Transverse colon (tissue), 4 donors: ENCODE measurements at regions not wholly inside any gene's neighbourhood (a gene's known extent, or its start where the extent isn't known, plus 50 kb on each side); places are given as distances from the start of the nearest gene placed in this dataset.

Source experiments
- CTCF ChIP-seq, 5 experiments: fragments of 200-600 bp in 3 of 5; fragments of 450-650 bp in 2 of 5; sonication (generic) in 3 of 5; IDR thresholded peaks; 1 replicate in 2 of 5; 2 replicates in 3 of 5; pipeline ENCODE4 v1.5.1; 2016 to 2017; ENCODE audit warnings: antibody characterized with exemption in 5 of 5, inconsistent platforms in 3 of 5, mild to moderate bottlenecking in 2 of 5, moderate library complexity in 1 of 5
- EP300 ChIP-seq: sonication (generic); formaldehyde crosslinking; IDR thresholded peaks from one replicate; pipeline ENCODE4 v1.6.1; 2017; ENCODE audit warnings: antibody characterized with exemption, low read depth
- POLR2A ChIP-seq: fragments of 450-650 bp; IDR thresholded peaks from one replicate; pipeline ENCODE4 v1.6.1; 2016; ENCODE audit warnings: antibody characterized with exemption, mild to moderate bottlenecking, moderate library complexity
- POLR2AphosphoS5 ChIP-seq, 3 donors: sonication (generic); formaldehyde crosslinking; IDR thresholded peaks; one replicate each; pipeline ENCODE4 v1.6.1; 2016; ENCODE audit warnings: antibody characterized with exemption in 3 of 3

GRCh38 chrX:5015451-5015850 is 1213.2 kb downstream of the NLGN4X start:
- TF ChIP-seq POLR2AphosphoS5 (IDR thresholded peaks at IDR 0.05) (no peak), CTCF (IDR thresholded peaks at IDR 0.05) (no peak), POLR2A (no peak), EP300 (no peak)
